SK-N-SH (cell line): ENCODE measurements at regions not wholly inside any gene's neighbourhood (a gene's known extent, or its start where the extent isn't known, plus 50 kb on each side); places are given as distances from the start of the nearest gene placed in this dataset.

Experiments
- CTCF ChIA-PET: fragments of 300-600, 350-600 bp; formaldehyde crosslinking; extraction: SDS; loops from one replicate; lab custom pipeline; 2021; lab: Yijun Ruan, JAX
- POLR2A ChIA-PET: fragments of 350-600 bp; sonication (Branson Sonifier 250); formaldehyde crosslinking; extraction: SDS; loops from one replicate; lab custom pipeline; 2020; ENCODE audit warnings: antibody characterized with exemption, inconsistent platforms; lab: Yijun Ruan, JAX
- DNase-seq: peaks from one replicate; pipeline ENCODE4 v3.0.0; 2012
- H2AFZ ChIP-seq: fragments of 200-600 bp; sonication (generic); 2 replicates; pipeline ENCODE4 v1.8.1; 2016; ENCODE audit warnings: antibody characterized with exemption, mild to moderate bottlenecking, low read depth
- H3F3A ChIP-seq: fragments of 200-600 bp; sonication (generic); replicated peaks from 2 replicates; pipeline ENCODE3; 2016; ENCODE audit warnings: antibody characterized with exemption, mild to moderate bottlenecking; ENCODE audit not compliant: insufficient read depth
- H3K27ac ChIP-seq, 2 experiments: fragments of 200-500 bp in 1 of 2; fragments of 200-600 bp in 1 of 2; sonication (Bioruptor generic) in 1 of 2; sonication (generic), shearing (Covaris generic) in 1 of 2; 2 replicates each; pipeline versions ENCODE4 v1.5.1 to v1.6.1; 2014 to 2016; ENCODE audit warnings: low read depth in 2 of 2, inconsistent platforms in 1 of 2, low read length in 1 of 2, mild to moderate bottlenecking in 1 of 2, mixed read lengths in 1 of 2
- H3K27me3 ChIP-seq: fragments of 200-600 bp; sonication (generic), shearing (Covaris generic); 2 replicates; pipeline ENCODE4 v1.6.1; 2016; ENCODE audit warnings: mixed run types; ENCODE audit not compliant: insufficient read depth
- H3K36me3 ChIP-seq, 2 experiments: fragments of 200-500 bp in 1 of 2; fragments of 200-600 bp in 1 of 2; sonication (Bioruptor generic) in 1 of 2; sonication (generic) in 1 of 2; replicated peaks in 1 of 2; 2 replicates each; pipeline versions ENCODE3 to v1.5.1; 2014 to 2016; ENCODE audit warnings: low read length in 1 of 2, mild to moderate bottlenecking in 1 of 2; ENCODE audit not compliant: insufficient read depth in 2 of 2, control insufficient read depth in 1 of 2
- H3K4me1 ChIP-seq, 2 experiments: fragments of 200-500 bp in 1 of 2; fragments of 200-600 bp in 1 of 2; sonication (Bioruptor generic) in 1 of 2; sonication (generic), shearing (Covaris generic) in 1 of 2; 2 replicates each; pipeline versions ENCODE4 v1.5.1 to v1.6.1; 2014 to 2016; ENCODE audit warnings: low read depth in 1 of 2, low read length in 1 of 2, mixed run types in 1 of 2; ENCODE audit not compliant: insufficient read depth in 2 of 2, control insufficient read depth in 1 of 2
- H3K4me2 ChIP-seq: fragments of 200-600 bp; sonication (generic), shearing (Covaris generic); 2 replicates; pipeline ENCODE4 v1.6.1; 2017; ENCODE audit warnings: mixed run types
- H3K4me3 ChIP-seq, 2 experiments: fragments of 200-500 bp in 1 of 2; fragments of 200-600 bp in 1 of 2; sonication (Bioruptor generic) in 1 of 2; sonication (generic), shearing (Covaris generic) in 1 of 2; 2 replicates each; pipeline versions ENCODE4 v1.5.1 to v1.8.1; 2014 to 2016; ENCODE audit warnings: low read depth in 2 of 2, inconsistent platforms in 1 of 2, low read length in 1 of 2, mild to moderate bottlenecking in 1 of 2, mixed read lengths in 1 of 2, moderate library complexity in 1 of 2
- H3K79me2 ChIP-seq: fragments of 200-600 bp; sonication (generic); 2 replicates; pipeline ENCODE4 v1.8.1; 2017; ENCODE audit warnings: mild to moderate bottlenecking; ENCODE audit not compliant: insufficient read depth
- H3K9ac ChIP-seq: fragments of 200-600 bp; sonication (generic); 2 replicates; pipeline ENCODE4 v1.6.1; 2017; ENCODE audit warnings: mixed run types
- H3K9me2 ChIP-seq: fragments of 200-600 bp; sonication (generic); 2 replicates; pipeline ENCODE4 v1.6.1; 2017; ENCODE audit warnings: mixed run types
- H3K9me3 ChIP-seq: fragments of 200-600 bp; sonication (generic); 2 replicates; pipeline ENCODE4 v1.6.1; 2017; ENCODE audit warnings: mixed run types, mild to moderate bottlenecking, moderate library complexity
- H4K20me1 ChIP-seq: fragments of 200-600 bp; sonication (generic); 2 replicates; pipeline ENCODE4 v1.6.1; 2017; ENCODE audit warnings: mild to moderate bottlenecking, mixed run types; ENCODE audit not compliant: insufficient read depth
- CTCF ChIP-seq: fragments of 200-600 bp; sonication (generic); IDR thresholded peaks from 2 replicates; pipeline ENCODE4 v1.6.1; 2017; ENCODE audit warnings: antibody characterized with exemption, mild to moderate bottlenecking, moderate library complexity
- EZH2phosphoT487 ChIP-seq: fragments of 200-600 bp; sonication (generic); IDR thresholded peaks from 2 replicates; pipeline ENCODE4 v1.6.1; 2017; ENCODE audit warnings: low read depth, mixed run types, mild to moderate bottlenecking, antibody characterized with exemption, moderate library complexity, borderline replicate concordance
- FOSL2 ChIP-seq: IDR thresholded peaks from 2 replicates; pipeline ENCODE4 v1.4.0; 2012; ENCODE audit warnings: low read depth, mild to moderate bottlenecking, moderate library complexity, borderline replicate concordance
- FOXJ3 ChIP-seq: sonication (generic); formaldehyde crosslinking; IDR thresholded peaks from 2 replicates; pipeline ENCODE4 v1.5.1; 2020; ENCODE audit warnings: mild to moderate bottlenecking, missing genetic modification reagents
- FOXM1 ChIP-seq: IDR thresholded peaks from 2 replicates; pipeline ENCODE4 v1.4.0; 2012; ENCODE audit warnings: low read depth, mild to moderate bottlenecking
- GABPA ChIP-seq: IDR thresholded peaks from 2 replicates; pipeline ENCODE4 v1.4.0; 2012; ENCODE audit warnings: low read depth, mild to moderate bottlenecking
- JUND ChIP-seq: IDR thresholded peaks from 2 replicates; pipeline ENCODE4 v1.4.0; 2012
- MAX ChIP-seq: IDR thresholded peaks from 2 replicates; pipeline ENCODE4 v1.4.0; 2012; ENCODE audit warnings: low read depth
- MXI1 ChIP-seq: IDR thresholded peaks from 2 replicates; pipeline ENCODE4 v1.6.1; 2012; ENCODE audit warnings: mild to moderate bottlenecking, low read depth, low read length, improper control_type of control experiment
- NRF1 ChIP-seq: IDR thresholded peaks from 2 replicates; pipeline ENCODE4 v1.6.1; 2012; ENCODE audit warnings: low read depth, mild to moderate bottlenecking, low read length
- PBX3 ChIP-seq: IDR thresholded peaks from 2 replicates; pipeline ENCODE4; 2012
- RXRA ChIP-seq: IDR thresholded peaks from 2 replicates; pipeline ENCODE4 v1.4.0; 2012; ENCODE audit warnings: low read depth, mild to moderate bottlenecking, borderline replicate concordance
- SIN3A ChIP-seq: IDR thresholded peaks from 2 replicates; pipeline ENCODE4 v1.6.1; 2012; ENCODE audit warnings: low read depth, mild to moderate bottlenecking, low read length, moderate library complexity, borderline replicate concordance
- TAF1 ChIP-seq: IDR thresholded peaks from 2 replicates; pipeline ENCODE4 v1.6.1; 2012; ENCODE audit warnings: low read depth, mild to moderate bottlenecking, low read length, moderate library complexity, borderline replicate concordance
- TCF12 ChIP-seq: IDR thresholded peaks from 2 replicates; pipeline ENCODE4 v1.4.0; 2012
- TEAD4 ChIP-seq: IDR thresholded peaks from 2 replicates; pipeline ENCODE4 v1.4.0; 2012; ENCODE audit warnings: mild to moderate bottlenecking, borderline replicate concordance; ENCODE audit not compliant: insufficient read depth
- USF2 ChIP-seq: fragments of 150-350 bp; IDR thresholded peaks from 2 replicates; pipeline ENCODE4 v1.6.1; 2017; ENCODE audit warnings: antibody characterized with exemption, low read length, low read depth, borderline replicate concordance
- ZBTB33 ChIP-seq: IDR thresholded peaks from 2 replicates; pipeline ENCODE4 v1.4.0; 2012; ENCODE audit warnings: low read depth, borderline replicate concordance
- WGBS: methylation state at CpG from one replicate; pipeline ENCODE4 v1.1.6; 2017; ENCODE audit warnings: low lambda C conversion rate; 5-methylcytosine and 5-hydroxymethylcytosine counted together

- ChIA-PET CTCF (interaction anchor here (0.9 kb wide), 1 partner anchor 9 kb away, joined by 6 read pairs; no protein-coding TSS in a partner anchor), POLR2A (no interaction called here)
- no peaks in the 10 kb centered on the region for H3K4me1 ChIP-seq
- H3K9ac ChIP-seq: no peak overlapping the region
- no peaks in the 10 kb centered on the region for H3K79me2 ChIP-seq
- H3K4me2 ChIP-seq: no peak overlapping the region
- H3K9me3 ChIP-seq: no peaks in the 10 kb centered on the region
- no peaks in the 10 kb centered on the region for H4K20me1 ChIP-seq
- H3K9me2 ChIP-seq: no peaks in the 10 kb centered on the region
- no peaks in the 10 kb centered on the region for H3K27me3 ChIP-seq
- 26% methylated on average over 1 of the region's 1 CpG for WGBS
- H3K36me3 ChIP-seq: no peaks in the 10 kb centered on the region
- H2AFZ ChIP-seq: no peak overlapping the region
- no peak for TF ChIP-seq ZBTB33
- TF ChIP-seq CTCF: no peak
- no peak for TF ChIP-seq MAX
- TF ChIP-seq JUND: no peak
- TF ChIP-seq FOXJ3 (CRISPR knock-in tag): no peak
- no peak for TF ChIP-seq TEAD4
- no peak for TF ChIP-seq PBX3
- TF ChIP-seq SIN3A: no peak
- no peak for TF ChIP-seq FOXM1
- no peak for TF ChIP-seq NRF1
- no peak for TF ChIP-seq TAF1
- no peak for TF ChIP-seq RXRA
- no peak for TF ChIP-seq EZH2phosphoT487
- no peak for TF ChIP-seq TCF12
- no peak for TF ChIP-seq MXI1
- TF ChIP-seq FOSL2: no peak
- no peak for TF ChIP-seq USF2
- no peak for TF ChIP-seq GABPA
- DNase-seq: no peak
- H3F3A ChIP-seq: no peaks in the 10 kb centered on the region
- H3K27ac ChIP-seq: no peak overlapping the region
- no peak overlapping the region for H3K4me3 ChIP-seq
Measured at GRCh38 chr11:80586464-80586863, 1145.6 kb upstream of the TENM4 start.
